Kidney epithelial cell (primary cell): ENCODE measurements at regions not wholly inside any gene's neighbourhood (a gene's known extent, or its start where the extent isn't known, plus 50 kb on each side); places are given as distances from the start of the nearest gene placed in this dataset.

ENCODE experiments used
- DNase-seq: peaks from one replicate; pipeline ENCODE4 v3.0.0-alpha.2; 2010; ENCODE audit warnings: low read depth
- H3K27me3 ChIP-seq: 2 replicates; pipeline ENCODE4 v1.6.0; 2011; ENCODE audit warnings: low read length; ENCODE audit not compliant: control insufficient read depth, insufficient read depth
- H3K36me3 ChIP-seq: 2 replicates; pipeline ENCODE4 v1.5.1; 2011; ENCODE audit warnings: low read length; ENCODE audit not compliant: control insufficient read depth, insufficient read depth
- H3K4me3 ChIP-seq: 2 replicates; pipeline ENCODE4 v1.5.1; 2011; ENCODE audit warnings: low read depth, mild to moderate bottlenecking, control low read depth, low read length
- CTCF ChIP-seq: IDR thresholded peaks from 2 replicates; pipeline ENCODE4 v1.5.1; 2011; ENCODE audit warnings: mild to moderate bottlenecking, moderate library complexity, low read length, control low read depth, inconsistent platforms; ENCODE audit not compliant: insufficient read depth, poor library complexity, severe bottlenecking

- DNase-seq, result no peak
- no peaks in the 10 kb centered on the region for H3K27me3 ChIP-seq
- TF ChIP-seq CTCF, result no peak
- no peaks in the 10 kb centered on the region for H3K36me3 ChIP-seq
- H3K4me3 ChIP-seq, result no peak overlapping the region
These were observed 179.1 kb upstream of the NDST4 start for GRCh38 chr4:115292320-115293092.

GRCh38 chr4:115287426-115287825 is 174.0 kb upstream of the NDST4 start:
- no peak for TF ChIP-seq CTCF

GRCh38 chr4:115279330-115279729 is 165.9 kb upstream of the NDST4 start:
- Histone ChIP-seq H3K4me3 (no peak overlapping the region), H3K36me3 (no peaks in the 10 kb centered on the region), H3K27me3 (no peaks in the 10 kb centered on the region)
- TF ChIP-seq CTCF, result no peak
- peak; percentile 48 for DNase-seq

More at GRCh38 chr4:115287426-115287825, 174.0 kb upstream of the NDST4 start:
- Histone ChIP-seq H3K36me3 (no peaks in the 10 kb centered on the region), H3K27me3 (no peaks in the 10 kb centered on the region), H3K4me3 (no peak overlapping the region)
- DNase-seq, result no peak

GRCh38 chr4:115278830-115279229 is 165.4 kb upstream of the NDST4 start:
- H3K27me3 ChIP-seq, result no peaks in the 10 kb centered on the region
- H3K4me3 ChIP-seq, result no peak overlapping the region
- H3K36me3 ChIP-seq, result no peaks in the 10 kb centered on the region
- no peak for DNase-seq
- no peak for TF ChIP-seq CTCF

- no peaks in the 10 kb centered on the region for H3K36me3 ChIP-seq
- no peaks in the 10 kb centered on the region for H3K27me3 ChIP-seq
- no peak overlapping the region for H3K4me3 ChIP-seq
- no peak for TF ChIP-seq CTCF
- DNase-seq, result no peak
These were observed 162.2 kb upstream of the NDST4 start for GRCh38 chr4:115275615-115276014.

- Histone ChIP-seq H3K27me3 (no peaks in the 10 kb centered on the region), H3K36me3 (no peaks in the 10 kb centered on the region), H3K4me3 (no peak overlapping the region)
- no peak for DNase-seq
- no peak for TF ChIP-seq CTCF
These were observed 161.1 kb upstream of the NDST4 start for GRCh38 chr4:115274545-115274944.
